ENCODE measurements at regions not wholly inside any gene's neighbourhood (a gene's known extent, or its start where the extent isn't known, plus 50 kb on each side); places are given as distances from the start of the nearest gene placed in this dataset.

- TF ChIP-seq CREB1 (IDR thresholded peaks at IDR 0.05; ENCODE audit: low read depth) (no peak), TAF1 (IDR thresholded peaks at IDR 0.05; ENCODE audit: low read depth) (no peak), EP300 (IDR thresholded peaks at IDR 0.05; ENCODE audit: borderline replicate concordance) (no peak), TEAD4 (IDR thresholded peaks at IDR 0.05) (no peak), MAX (IDR thresholded peaks at IDR 0.05) (no peak), NFIC (IDR thresholded peaks at IDR 0.05) (no peak), REST (IDR thresholded peaks at IDR 0.05; ENCODE audit: low read depth) (no peak), FOXM1 (IDR thresholded peaks at IDR 0.05; ENCODE audit: borderline replicate concordance, low read depth) (no peak), CEBPB (IDR thresholded peaks at IDR 0.05) (no peak), USF1 (IDR thresholded peaks at IDR 0.05) (no peak), EGR1 (IDR thresholded peaks at IDR 0.05) (no peak), RAD21 (IDR thresholded peaks at IDR 0.05; ENCODE audit: low read depth) (no peak), YY1 (IDR thresholded peaks at IDR 0.05; ENCODE audit: low read depth) (no peak)
These were observed 126.9 kb upstream of the DNAJC10 start for GRCh38 chr2:182589121-182589520.

Measured in Ishikawa (cell line).